ENCODE measurements at regions not wholly inside any gene's neighbourhood (a gene's known extent, or its start where the extent isn't known, plus 50 kb on each side); places are given as distances from the start of the nearest gene placed in this dataset.

DNA sequence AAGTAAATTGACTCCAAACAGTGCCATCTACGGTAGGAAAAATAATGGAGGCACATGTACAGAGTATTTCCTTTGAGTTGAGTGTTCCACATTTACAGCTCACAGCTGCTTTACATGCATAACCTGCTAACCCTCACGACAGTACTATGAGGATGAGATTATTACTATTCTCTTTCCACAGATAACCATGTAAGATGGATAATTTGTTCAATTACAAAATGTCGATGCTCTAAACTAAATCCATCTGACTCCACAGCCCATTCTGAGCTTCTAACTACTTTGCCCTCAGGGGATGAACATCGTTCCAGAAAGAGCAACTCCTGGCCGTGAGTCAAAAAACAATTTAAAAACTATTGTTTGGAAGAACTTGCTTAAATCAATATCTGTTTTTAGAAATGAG, 330.4 kb upstream of the NWD2 start:
- H3K9me3 Mint-ChIP-seq (ENCODE audit: unreplicated experiment), result no peaks in the 10 kb centered on the region
- H3K9me3 ChIP-seq, result no peaks in the 10 kb centered on the region
- BruUV-seq (replicated peaks), result no TSS peak
- H3K27me3 Mint-ChIP-seq (ENCODE audit: insufficient read depth, unreplicated experiment), result peaks cover 9% of the 10 kb centered on the region
- CTCF ChIA-PET, result no interaction called here
- no peak overlapping the region for H3K4me3 ChIP-seq (ENCODE audit: low read depth, low read length)
- no peaks in the 10 kb centered on the region for H3K36me3 Mint-ChIP-seq (ENCODE audit: insufficient read depth, unreplicated experiment)
- DNase-seq, result no peak
- POLR2A ChIA-PET, result no interaction called here
- H3K4me1 ChIP-seq, result no peaks in the 10 kb centered on the region
- H3K36me3 ChIP-seq (ENCODE audit: control insufficient read depth, insufficient read depth, low read length), result no peaks in the 10 kb centered on the region
- no peak overlapping the region for H3K4me3 Mint-ChIP-seq (ENCODE audit: unreplicated experiment)
- no peak overlapping the region for H3K27ac Mint-ChIP-seq (ENCODE audit: unreplicated experiment)
- no peaks in the 10 kb centered on the region for H3K4me1 Mint-ChIP-seq (ENCODE audit: low read depth, unreplicated experiment)
- intact Hi-C loops (cut with micrococcal nuclease; ENCODE audit: unreplicated experiment), result no loop called here
- TF ChIP-seq, protein P1, sequence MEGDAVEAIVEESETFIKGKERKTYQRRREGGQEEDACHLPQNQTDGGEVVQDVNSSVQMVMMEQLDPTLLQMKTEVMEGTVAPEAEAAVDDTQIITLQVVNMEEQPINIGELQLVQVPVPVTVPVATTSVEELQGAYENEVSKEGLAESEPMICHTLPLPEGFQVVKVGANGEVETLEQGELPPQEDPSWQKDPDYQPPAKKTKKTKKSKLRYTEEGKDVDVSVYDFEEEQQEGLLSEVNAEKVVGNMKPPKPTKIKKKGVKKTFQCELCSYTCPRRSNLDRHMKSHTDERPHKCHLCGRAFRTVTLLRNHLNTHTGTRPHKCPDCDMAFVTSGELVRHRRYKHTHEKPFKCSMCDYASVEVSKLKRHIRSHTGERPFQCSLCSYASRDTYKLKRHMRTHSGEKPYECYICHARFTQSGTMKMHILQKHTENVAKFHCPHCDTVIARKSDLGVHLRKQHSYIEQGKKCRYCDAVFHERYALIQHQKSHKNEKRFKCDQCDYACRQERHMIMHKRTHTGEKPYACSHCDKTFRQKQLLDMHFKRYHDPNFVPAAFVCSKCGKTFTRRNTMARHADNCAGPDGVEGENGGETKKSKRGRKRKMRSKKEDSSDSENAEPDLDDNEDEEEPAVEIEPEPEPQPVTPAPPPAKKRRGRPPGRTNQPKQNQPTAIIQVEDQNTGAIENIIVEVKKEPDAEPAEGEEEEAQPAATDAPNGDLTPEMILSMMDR (IDR thresholded peaks at IDR 0.05; ENCODE audit: insufficient read depth in 1 of 2, low read depth in 1 of 2, low read length in 1 of 2, severe bottlenecking in 1 of 2, unreplicated experiment in 1 of 2), result no peak
- H3K27me3 ChIP-seq (replicated peaks; ENCODE audit: control insufficient read depth, insufficient read depth, low read length), result no peaks in the 10 kb centered on the region

DNA sequence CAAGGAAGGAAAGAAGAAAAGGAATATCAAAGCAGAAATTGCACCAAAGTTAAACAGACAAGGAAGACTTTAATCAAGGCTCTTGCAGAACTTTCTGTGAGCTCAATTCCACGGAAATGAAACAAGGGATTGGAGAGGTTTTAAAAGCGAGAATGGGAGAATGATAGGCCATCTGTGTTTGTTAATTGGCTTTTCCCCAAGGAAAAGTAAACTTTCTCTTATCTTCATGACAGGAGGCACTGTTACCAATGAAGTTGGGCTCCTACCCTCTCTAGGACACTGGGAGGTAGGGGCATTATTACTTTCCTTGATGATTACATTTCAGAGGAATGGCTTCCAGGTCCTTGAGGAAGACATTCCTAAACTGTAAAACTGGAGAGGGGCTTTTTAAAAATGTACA, 328.8 kb upstream of the NWD2 start:
- ChIA-PET CTCF (no interaction called here), POLR2A (no interaction called here)
- H3K27me3 Mint-ChIP-seq (ENCODE audit: insufficient read depth, unreplicated experiment), result peaks cover 9% of the 10 kb centered on the region
- BruUV-seq (replicated peaks), result no TSS peak
- H3K27me3 ChIP-seq (replicated peaks; ENCODE audit: control insufficient read depth, insufficient read depth, low read length), result no peaks in the 10 kb centered on the region
- no peaks in the 10 kb centered on the region for H3K36me3 ChIP-seq (ENCODE audit: control insufficient read depth, insufficient read depth, low read length)
- DNase-seq, result no peak
- no peak overlapping the region for H3K4me3 ChIP-seq (ENCODE audit: low read depth, low read length)
- no peaks in the 10 kb centered on the region for H3K9me3 Mint-ChIP-seq (ENCODE audit: unreplicated experiment)
- no peaks in the 10 kb centered on the region for H3K4me1 Mint-ChIP-seq (ENCODE audit: low read depth, unreplicated experiment)
- no peak overlapping the region for H3K4me3 Mint-ChIP-seq (ENCODE audit: unreplicated experiment)
- no peak overlapping the region for H3K27ac Mint-ChIP-seq (ENCODE audit: unreplicated experiment)
- intact Hi-C loops (cut with micrococcal nuclease; ENCODE audit: unreplicated experiment), result no loop called here
- H3K36me3 Mint-ChIP-seq (ENCODE audit: insufficient read depth, unreplicated experiment), result no peaks in the 10 kb centered on the region
- H3K9me3 ChIP-seq, result no peaks in the 10 kb centered on the region
- TF ChIP-seq, protein P1 (IDR thresholded peaks at IDR 0.05; ENCODE audit: insufficient read depth in 1 of 2, low read depth in 1 of 2, low read length in 1 of 2, severe bottlenecking in 1 of 2, unreplicated experiment in 1 of 2), result no peak
- H3K4me1 ChIP-seq, result no peaks in the 10 kb centered on the region

DNA sequence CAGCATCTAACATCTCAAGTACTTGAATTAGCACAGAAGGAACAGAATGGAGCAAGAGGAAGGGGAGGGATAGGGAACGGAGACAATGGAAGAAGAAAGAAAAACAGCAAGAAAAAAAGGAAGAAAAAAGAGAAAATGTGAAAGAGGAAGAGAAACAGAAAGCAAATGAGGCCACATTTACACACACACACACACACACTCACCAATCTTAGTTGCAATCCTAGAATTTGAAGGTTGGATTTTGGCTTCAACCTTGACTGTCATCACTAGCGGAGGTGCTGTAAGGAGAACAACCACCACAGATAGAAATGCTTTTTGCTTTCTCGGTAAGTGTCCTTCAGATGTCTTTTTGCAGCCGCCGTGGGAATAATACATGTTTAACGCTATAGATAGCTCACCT, 327.1 kb upstream of the NWD2 start:
- no peaks in the 10 kb centered on the region for H3K27me3 ChIP-seq (replicated peaks; ENCODE audit: control insufficient read depth, insufficient read depth, low read length)
- TF ChIP-seq, protein P1 (IDR thresholded peaks at IDR 0.05; ENCODE audit: insufficient read depth in 1 of 2, low read depth in 1 of 2, low read length in 1 of 2, severe bottlenecking in 1 of 2, unreplicated experiment in 1 of 2), result no peak
- H3K27ac Mint-ChIP-seq (ENCODE audit: unreplicated experiment), result no peak overlapping the region
- DNase-seq, result no peak
- no peaks in the 10 kb centered on the region for H3K9me3 ChIP-seq
- H3K27me3 Mint-ChIP-seq (ENCODE audit: insufficient read depth, unreplicated experiment), result peaks cover 12% of the 10 kb centered on the region
- no peaks in the 10 kb centered on the region for H3K36me3 ChIP-seq (ENCODE audit: control insufficient read depth, insufficient read depth, low read length)
- no peaks in the 10 kb centered on the region for H3K36me3 Mint-ChIP-seq (ENCODE audit: insufficient read depth, unreplicated experiment)
- H3K4me3 Mint-ChIP-seq (ENCODE audit: unreplicated experiment), result no peak overlapping the region
- H3K9me3 Mint-ChIP-seq (ENCODE audit: unreplicated experiment), result no peaks in the 10 kb centered on the region
- H3K4me1 Mint-ChIP-seq (ENCODE audit: low read depth, unreplicated experiment), result no peaks in the 10 kb centered on the region
- BruUV-seq (replicated peaks), result no TSS peak
- H3K4me1 ChIP-seq, result no peaks in the 10 kb centered on the region
- intact Hi-C loops (cut with micrococcal nuclease; ENCODE audit: unreplicated experiment), result no loop called here
- ChIA-PET POLR2A (no interaction called here), CTCF (no interaction called here)
- no peak overlapping the region for H3K4me3 ChIP-seq (ENCODE audit: low read depth, low read length)

Data from Caco-2 (cell line).